Eye (tissue), 1 donor: ENCODE measurements at regions not wholly inside any gene's neighbourhood (a gene's known extent, or its start where the extent isn't known, plus 50 kb on each side); places are given as distances from the start of the nearest gene placed in this dataset.

Experiments
- DNase-seq: peaks from one replicate; pipeline ENCODE4 v3.0.0-alpha.2; 2015

- no peak for DNase-seq
These were observed 65.0 kb downstream of the CBLN1 start for GRCh38 chr16:49216593-49216992.

GRCh38 chr16:49213594-49213993 lies 68.0 kb downstream of the CBLN1 start:
- no peak for DNase-seq

DNA sequence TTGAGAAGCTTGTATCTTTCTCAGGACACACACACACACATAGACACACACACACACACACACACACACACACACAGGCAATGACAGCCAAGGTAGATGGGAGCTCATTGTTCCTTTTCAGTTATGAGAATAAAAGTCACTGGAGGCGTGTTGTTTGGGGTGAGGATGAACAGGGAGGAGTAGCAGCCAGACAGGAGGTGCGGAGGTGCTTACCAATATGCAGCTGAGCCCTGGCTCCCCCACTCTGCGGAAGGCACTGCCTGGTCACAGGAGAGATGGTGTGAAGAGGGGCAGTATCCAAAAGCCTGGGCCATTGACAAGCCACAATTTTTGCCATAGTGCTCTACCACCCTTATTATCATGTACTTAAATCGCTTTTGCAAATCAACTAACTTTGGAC lies 77.4 kb downstream of the CBLN1 start:
- no peak for DNase-seq

GRCh38 chr16:49203361-49203760 lies 78.3 kb downstream of the CBLN1 start:
- DNase-seq: no peak

- no peak for DNase-seq
These were observed 80.5 kb downstream of the CBLN1 start for GRCh38 chr16:49201118-49201517.

- DNase-seq: no peak
These were observed 81.3 kb downstream of the CBLN1 start for GRCh38 chr16:49200223-49200820.

DNA sequence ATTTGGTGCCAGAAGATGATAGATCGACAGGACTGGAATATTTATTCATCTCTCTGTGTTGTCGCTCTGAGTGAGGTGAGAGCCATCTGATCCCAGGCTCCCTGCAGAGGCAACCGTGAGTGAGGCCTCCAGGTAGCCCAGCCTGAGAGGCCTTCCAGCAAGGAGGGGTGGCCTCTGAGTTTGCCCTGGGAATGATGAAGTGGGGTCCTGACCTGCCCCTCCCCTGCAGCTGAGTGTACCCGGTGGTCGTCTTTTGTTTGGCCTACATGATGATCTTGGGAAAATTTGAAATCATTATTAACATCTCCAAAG lies 86.4 kb downstream of the CBLN1 start:
- DNase-seq: no peak

DNA sequence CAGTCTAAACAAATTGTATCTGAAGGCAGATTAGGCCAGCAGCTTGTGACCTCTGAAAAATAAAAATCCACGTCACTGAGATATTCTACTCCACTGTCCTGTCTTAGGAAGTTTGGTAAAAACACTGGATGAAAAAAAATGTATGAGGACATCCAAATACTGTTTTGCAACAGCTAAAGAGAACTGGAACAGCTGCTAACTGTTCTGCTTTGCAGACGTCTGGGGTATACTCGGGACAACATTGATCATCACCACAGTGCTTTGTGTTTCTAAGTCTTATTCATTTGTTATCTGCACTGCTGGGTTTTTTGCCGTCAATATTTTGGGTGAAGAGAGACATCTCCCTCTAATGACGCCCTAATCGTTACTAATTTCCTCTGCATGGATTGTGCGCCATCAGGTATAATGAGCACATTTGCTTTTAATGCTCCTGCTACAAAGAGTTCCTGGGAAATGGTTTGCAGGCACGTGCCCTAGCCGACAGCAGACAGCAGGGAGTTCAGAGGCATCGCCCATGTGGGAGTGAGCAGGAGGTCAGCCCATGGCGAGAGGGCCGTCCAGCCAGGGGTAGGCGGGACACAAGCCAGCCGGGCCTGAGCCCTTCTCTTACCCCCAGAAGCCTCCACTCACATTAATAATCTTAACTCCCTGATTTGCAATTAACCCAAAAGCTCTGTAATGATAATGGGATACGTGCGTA lies 87.0 kb downstream of the CBLN1 start:
- DNase-seq: peak; percentile 39

- no peak for DNase-seq
These were observed 88.0 kb downstream of the CBLN1 start for GRCh38 chr16:49193596-49193995.

DNA sequence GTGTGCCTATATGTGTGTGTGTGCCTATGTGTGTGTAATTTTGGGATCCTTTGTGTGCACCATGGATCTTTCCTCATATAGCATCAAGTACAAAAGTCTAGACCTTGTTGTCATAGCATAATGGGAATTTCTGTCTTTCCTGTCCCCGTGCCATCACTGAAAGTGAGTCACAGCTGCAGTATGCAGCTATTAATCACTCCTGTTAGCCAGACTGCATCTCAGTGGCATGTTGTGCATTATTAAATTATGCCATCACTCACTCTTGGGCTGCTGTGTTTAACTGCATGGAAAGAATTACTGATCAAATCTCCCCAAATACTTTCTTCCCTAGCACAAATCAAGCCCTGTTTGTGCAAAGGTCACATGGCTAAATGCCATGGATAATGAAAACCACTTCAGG lies 92.4 kb downstream of the CBLN1 start:
- peak; percentile 22 for DNase-seq

DNA sequence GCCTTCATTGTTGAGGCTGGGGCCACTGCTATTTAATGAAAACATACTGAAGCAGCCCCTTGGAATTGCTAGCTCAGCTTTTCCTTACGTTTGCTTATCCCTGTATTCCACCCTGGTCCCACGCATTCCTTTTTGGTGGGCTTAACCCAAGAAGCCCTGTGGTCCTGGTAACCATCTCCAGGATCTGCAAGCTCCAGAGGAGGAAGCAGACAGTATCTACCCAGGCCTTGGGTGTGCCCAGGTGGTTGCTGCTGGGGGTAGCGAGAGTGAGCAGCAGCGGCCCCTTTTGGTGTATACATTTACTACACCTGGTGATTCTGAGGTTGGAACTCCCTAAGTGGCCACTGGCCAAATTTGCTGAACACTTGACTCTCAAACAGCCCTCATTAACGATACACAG lies 97.7 kb downstream of the CBLN1 start:
- DNase-seq: peak; percentile 30

DNA sequence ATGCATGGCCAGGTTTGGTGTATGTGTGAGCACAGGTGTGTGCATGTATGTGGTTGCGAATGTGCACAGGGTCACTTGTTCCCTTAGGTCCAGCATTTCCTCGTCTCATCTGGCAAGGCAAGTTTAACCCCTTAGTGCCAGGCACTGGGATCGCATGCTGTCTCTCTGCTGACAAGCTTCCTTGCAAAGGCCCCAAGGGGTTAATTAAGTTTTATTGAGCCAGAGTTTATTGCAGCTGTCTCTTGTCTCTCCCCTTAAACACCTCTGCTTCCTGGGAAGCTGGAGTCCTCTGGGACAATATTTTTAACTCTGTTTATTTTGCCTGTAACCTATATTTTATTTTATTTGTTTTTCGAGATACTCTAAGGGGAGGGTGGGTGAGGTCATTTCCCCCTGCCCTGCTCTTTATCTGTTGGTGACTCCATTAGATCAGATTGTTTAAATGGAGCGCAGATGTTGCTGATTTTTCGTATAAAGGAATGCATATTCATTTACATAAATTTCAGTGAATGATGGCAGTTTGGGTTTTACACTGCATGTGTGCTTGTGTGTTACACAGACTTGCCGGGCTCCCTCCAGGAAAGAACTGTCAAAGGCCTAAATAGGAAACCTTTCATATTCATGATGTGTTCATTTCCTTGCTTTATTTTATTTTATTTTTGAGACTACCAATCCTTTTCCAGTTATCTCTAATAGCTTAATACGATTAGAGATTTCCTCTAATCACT lies 99.7 kb downstream of the CBLN1 start:
- DNase-seq: no peak

DNA sequence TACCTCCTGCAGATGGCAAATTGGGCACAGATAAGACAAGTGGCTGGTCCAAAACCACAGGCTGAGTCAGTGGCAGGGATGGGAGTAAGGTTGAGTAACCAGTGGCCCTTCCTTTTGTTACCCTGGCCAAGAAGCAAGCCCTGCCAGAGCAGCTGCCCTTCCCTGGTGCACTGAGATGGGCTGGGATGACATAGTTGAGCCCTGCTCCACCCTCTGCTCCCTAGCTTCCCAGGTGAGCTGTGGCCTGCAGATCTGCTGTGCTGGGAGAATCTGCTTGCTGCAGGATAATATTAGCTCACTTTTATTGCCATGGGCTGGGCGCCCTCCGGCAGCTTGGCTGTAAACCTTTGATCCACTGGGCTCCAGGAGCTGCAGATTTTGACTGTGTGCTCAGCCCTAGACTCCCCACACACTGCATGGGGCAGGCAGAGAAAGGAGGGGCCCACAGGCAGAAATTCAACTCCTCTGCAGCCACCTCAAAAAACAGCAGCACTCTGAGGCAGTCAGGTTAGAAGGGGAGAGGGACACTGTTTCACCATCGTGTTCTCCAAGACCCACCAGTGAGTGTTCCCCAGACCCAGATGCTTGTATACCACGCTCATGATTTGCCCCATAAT lies 101.8 kb downstream of the CBLN1 start:
- DNase-seq: no peak

GRCh38 chr16:49168126-49168525 lies 113.5 kb downstream of the CBLN1 start:
- DNase-seq: no peak

DNA sequence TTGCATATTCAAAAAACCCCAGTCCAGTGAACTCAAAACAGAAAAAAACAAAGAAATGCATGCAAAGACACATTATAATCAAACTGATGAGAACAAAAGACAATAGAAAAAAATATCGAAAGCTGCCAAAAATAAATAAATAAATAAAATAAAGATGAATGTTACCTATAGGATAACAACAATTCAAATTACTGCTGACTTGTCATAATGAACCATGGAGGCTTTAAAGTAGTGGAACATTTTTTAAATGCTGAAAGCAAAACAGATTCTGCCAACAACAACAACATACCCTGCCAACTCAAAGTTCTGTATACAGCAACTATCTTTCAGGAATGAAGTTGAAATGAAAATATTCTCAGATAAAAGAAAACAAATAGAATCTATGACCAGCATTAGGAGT lies 116.6 kb downstream of the CBLN1 start:
- no peak for DNase-seq

- DNase-seq: no peak
These were observed 120.4 kb downstream of the CBLN1 start for GRCh38 chr16:49161191-49161590.

DNA sequence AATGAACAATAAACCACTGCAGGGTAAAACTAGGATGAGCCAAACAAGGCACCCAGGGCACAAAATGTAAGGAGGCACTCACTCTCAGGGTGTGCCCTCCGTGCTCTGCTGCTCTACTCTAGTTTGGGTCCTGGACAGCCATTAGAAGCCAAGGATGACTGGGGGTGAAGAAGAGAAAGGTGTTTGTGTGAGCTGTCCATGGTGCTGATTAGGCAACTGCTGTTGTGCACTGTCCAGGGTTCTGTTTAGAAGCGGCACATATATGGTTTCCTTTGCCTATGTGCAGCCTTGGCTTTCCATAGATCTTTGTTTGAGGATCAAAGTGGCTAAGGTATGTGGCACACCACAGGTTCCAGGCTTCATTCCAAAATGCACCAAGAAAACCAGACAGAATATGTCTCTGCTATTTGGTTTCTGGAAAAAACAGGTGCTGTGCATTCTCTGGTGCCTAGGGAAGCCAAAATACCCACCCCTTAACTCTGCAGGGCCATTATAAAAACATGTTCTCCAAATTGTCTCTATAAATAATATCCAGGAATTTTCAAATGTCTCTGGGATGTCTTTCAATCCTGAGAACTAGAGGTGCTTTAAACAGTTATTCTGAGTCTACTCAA lies 123.5 kb downstream of the CBLN1 start:
- DNase-seq: peak; percentile 79

- peak; percentile 82 for DNase-seq
These were observed 131.3 kb downstream of the CBLN1 start for GRCh38 chr16:49150341-49150740.

- DNase-seq: no peak
These were observed 133.2 kb downstream of the CBLN1 start for GRCh38 chr16:49148410-49148809.

- no peak for DNase-seq
These were observed 141.0 kb downstream of the CBLN1 start for GRCh38 chr16:49140618-49141017.

DNA sequence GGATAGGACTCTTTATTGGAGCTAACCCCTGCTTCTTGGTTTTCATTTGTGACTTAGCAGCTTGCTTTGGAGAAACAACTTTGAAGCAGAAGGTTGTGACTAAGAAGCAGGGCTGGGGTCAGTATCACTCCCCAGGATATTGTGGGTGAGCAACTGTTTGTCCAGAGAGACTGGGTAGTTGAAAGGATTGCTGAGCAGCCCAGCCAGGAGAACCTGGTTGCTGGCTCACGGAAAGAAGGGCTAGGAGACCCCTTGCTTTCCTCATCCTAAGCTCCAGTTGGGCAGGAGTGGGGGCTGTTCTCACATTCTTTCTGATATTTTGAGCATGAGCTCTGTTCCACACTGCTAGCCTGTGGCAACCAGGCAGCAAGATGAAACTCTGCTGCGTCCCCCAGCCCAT lies 151.2 kb downstream of the CBLN1 start:
- DNase-seq: no peak

DNA sequence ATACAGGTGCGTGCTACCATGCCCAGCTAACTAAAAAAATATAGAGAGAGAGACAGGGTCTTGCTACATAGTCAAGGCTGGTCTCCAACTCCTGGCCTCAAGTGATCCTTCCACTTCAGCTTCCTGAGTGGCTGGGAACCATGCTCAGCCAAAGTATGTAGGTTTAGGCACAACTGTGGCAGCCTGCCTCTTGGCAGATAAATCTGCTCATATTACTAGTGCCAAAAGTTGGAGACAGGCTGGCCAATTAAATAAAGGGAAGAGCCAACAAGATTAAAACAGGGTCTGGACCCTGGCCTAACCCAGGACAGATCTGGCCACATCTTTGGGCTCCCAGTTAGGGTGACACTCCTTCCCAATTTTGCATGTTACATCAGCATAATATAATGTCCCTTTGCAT lies 151.7 kb downstream of the CBLN1 start:
- no peak for DNase-seq

GRCh38 chr16:49128740-49129139 lies 152.9 kb downstream of the CBLN1 start:
- no peak for DNase-seq

GRCh38 chr16:49127103-49127502 lies 154.5 kb downstream of the CBLN1 start:
- DNase-seq: peak; percentile 23
